Cardiac fibroblast (primary cell): ENCODE measurements at regions not wholly inside any gene's neighbourhood (a gene's known extent, or its start where the extent isn't known, plus 50 kb on each side); places are given as distances from the start of the nearest gene placed in this dataset.
"Not testable (repeated sequence)": the region's sequence is repeated elsewhere in the genome, so short reads cannot be mapped to it uniquely, and the experiment has no call there.

Source experiments
- DNase-seq, 2 donors: peaks; one replicate each; pipeline versions ENCODE4 v3.0.0 to v3.0.0-alpha.2; 2010; ENCODE audit warnings: low read depth in 2 of 2
- H3K4me3 ChIP-seq, 2 donors: replicated peaks in 1 of 2; 1 replicate in 1 of 2; 2 replicates in 1 of 2; pipeline ENCODE4 v1.5.1; 2011; ENCODE audit warnings: low read depth in 2 of 2, low read length in 2 of 2, mild to moderate bottlenecking in 2 of 2, moderate library complexity in 1 of 2
- TF ChIP-seq, protein P1 (sequence below): IDR thresholded peaks from one replicate; pipeline ENCODE4 v1.5.1; 2011; ENCODE audit warnings: low read depth, mild to moderate bottlenecking, low read length, inconsistent platforms

DNA sequence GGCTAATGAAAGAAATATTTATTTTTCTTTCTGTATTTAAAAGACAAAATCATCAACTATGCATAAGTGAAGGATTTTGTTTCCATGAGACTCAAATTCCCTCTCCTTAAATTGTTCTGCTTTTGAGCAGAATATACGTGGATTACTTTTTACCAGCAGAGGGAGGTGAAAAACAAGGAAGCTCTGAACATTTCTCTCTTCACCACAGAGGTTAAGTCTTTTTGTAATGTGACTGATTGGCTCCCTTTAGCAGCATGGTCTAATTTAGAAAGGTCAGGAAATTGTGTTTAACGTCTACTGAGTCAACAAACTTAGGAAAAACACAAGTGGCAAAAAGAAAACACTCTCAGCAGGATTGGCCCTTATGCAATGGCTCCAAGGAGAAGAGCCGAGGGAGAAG, 55.1 kb upstream of the F9 start:
- DNase-seq: no peak
- no peak overlapping the region for H3K4me3 ChIP-seq
- TF ChIP-seq, protein P1, sequence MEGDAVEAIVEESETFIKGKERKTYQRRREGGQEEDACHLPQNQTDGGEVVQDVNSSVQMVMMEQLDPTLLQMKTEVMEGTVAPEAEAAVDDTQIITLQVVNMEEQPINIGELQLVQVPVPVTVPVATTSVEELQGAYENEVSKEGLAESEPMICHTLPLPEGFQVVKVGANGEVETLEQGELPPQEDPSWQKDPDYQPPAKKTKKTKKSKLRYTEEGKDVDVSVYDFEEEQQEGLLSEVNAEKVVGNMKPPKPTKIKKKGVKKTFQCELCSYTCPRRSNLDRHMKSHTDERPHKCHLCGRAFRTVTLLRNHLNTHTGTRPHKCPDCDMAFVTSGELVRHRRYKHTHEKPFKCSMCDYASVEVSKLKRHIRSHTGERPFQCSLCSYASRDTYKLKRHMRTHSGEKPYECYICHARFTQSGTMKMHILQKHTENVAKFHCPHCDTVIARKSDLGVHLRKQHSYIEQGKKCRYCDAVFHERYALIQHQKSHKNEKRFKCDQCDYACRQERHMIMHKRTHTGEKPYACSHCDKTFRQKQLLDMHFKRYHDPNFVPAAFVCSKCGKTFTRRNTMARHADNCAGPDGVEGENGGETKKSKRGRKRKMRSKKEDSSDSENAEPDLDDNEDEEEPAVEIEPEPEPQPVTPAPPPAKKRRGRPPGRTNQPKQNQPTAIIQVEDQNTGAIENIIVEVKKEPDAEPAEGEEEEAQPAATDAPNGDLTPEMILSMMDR: no peak

DNA sequence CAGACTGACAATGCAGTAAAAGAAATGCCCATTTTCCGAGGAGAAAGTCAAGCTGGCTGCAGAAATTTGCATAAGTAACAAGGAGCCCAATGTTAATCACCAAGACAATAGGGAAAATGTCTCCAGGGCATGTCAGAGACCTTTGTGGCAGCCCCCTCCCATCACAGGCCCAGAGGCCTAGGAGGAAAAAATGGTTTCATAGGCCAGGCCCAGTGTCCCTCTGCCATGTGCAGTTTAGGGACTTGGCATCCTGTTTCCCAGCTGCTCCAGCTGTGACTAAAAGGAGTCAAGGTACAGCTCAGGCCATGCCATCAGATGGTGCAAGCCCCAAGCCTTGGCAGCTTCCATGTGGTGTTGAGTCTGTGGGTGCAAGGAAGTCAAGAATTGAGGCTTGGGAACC, 68.6 kb upstream of the F9 start:
- not testable (repeated sequence) for DNase-seq

DNA sequence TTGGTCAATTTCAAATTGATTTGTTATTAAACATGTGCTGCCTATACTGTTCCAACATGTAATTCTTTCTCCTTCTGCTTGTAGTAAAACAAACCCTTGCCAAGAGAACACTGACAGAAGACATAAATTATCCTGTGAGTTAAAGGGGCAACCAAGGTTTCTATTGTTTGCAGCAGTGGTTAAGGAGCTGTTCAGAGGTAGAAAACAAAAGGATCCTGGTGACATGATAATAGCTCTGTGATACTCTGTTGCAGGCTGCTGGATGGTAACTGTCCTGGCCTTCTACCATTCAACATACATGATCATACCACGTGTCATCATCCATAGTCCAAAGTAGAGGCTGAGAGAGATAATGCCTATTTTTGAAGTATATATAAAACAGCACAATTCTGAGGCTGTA, 75.8 kb upstream of the F9 start:
- no peak overlapping the region for H3K4me3 ChIP-seq
- DNase-seq: no peak
- TF ChIP-seq, protein P1: no peak

More for the DNA sequence above, 68.6 kb upstream of the F9 start:
- H3K4me3 ChIP-seq: not testable (repeated sequence)

DNA sequence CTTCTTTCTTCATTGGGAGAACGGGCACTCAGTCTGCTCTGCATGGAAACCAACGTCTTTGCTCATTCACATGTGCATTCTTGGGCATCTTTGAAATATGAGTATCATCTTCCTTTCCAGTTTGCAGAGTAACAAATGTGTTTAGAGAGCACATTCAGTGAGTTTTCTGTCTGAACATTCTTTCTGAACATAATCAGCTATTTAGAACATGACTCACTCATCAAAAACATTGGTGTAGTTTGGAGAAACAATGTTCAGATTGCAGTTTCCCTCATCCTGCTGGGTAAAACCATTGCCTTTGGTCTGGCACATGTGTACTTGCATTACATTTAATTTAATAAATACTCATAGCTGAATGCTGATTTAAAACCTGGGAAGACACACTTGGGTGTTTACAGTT, 81.5 kb upstream of the F9 start:
- TF ChIP-seq, protein P1: no peak
- peak in 1 of 2 donors; percentile 0 for DNase-seq

DNA sequence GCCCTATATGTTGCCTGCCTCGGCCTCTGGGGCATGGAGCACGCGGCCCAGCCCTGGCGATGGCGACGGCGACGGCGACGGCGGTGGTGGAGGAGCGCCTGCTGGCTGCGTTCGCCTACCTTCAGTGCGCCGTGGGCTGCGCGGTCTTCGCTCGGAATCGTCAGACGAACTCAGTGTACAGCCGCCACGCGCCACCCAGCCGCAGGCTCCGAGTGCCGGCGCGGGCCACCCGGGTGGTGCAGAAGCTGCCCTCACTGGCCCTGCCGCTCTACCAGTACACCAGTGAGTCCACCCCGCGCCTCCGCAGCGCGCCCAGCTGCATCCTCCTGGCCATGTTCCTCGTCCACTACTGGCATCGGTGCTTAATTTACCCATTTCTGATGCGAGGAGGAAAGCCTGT, 83.7 kb upstream of the F9 start:
- TF ChIP-seq, protein P1: no peak
- DNase-seq: no peak
- H3K4me3 ChIP-seq: no peak overlapping the region

More for the DNA sequence above, 81.5 kb upstream of the F9 start:
- no peak overlapping the region for H3K4me3 ChIP-seq

DNA sequence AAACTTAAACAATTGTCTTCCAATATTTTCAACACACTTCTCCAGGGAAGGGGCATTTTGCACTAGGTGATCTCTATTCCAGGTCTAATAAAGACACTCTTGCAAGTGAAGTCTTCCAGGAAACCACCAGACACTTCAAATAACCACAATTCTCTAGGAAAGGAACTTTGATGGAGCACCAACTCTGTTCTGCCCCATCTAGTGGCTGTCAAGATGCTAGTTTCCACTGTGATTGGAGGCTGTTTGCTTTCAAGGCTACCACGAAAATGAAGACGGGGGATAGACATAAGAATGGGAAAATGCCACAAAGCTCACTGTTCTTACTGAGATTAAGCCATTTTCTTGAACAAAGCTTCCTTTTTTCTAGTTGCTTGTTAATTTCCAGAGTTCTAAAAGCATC, 100.6 kb upstream of the F9 start:
- TF ChIP-seq, protein P1: no peak
- H3K4me3 ChIP-seq: no peak overlapping the region
- DNase-seq: no peak

DNA sequence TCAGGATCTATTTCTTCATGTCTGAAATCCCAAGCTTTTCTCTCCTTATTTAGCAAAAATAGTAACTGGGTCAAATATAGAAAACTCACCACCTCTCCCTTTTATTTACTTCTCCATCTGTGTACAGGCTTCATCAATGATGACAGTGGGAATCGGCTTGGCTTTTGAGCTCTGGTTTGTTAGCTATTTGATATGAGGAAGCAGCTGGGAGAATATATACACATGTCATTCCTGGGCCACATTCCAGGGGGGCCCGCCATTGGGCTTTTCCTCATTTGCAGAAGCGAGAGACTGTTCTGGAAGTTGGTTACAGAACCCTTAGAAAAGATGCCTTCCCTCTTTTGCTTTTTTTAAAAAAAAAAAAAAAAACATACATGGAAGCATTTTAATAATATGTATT, 107.4 kb upstream of the F9 start:
- TF ChIP-seq, protein P1: no peak
- H3K4me3 ChIP-seq: no peak overlapping the region
- DNase-seq: no peak

DNA sequence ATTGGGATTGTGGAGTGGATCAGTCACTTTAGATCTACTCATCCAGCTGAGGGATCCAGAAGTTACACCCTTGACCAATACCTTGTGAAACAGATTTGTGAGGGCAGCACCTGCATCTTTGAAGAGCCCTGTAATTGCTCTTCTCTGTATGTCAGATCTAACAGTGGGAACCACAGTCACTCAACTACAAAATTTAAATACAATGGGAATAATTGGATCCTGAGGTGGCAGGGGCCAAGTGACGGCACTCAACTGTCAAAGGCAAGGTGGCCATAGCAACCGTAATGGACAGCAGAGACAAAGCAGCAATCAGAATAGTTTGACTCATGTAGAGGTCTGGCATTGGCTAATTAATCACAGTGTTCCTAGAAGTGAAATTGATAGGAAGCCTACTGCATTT, 132.3 kb upstream of the F9 start:
- not testable (repeated sequence) for H3K4me3 ChIP-seq, DNase-seq
